GM13976 (cell line): ENCODE measurements at regions not wholly inside any gene's neighbourhood (a gene's known extent, or its start where the extent isn't known, plus 50 kb on each side); places are given as distances from the start of the nearest gene placed in this dataset.

Experiments used
- DNase-seq: peaks from one replicate; pipeline ENCODE4 v3.0.0; 2012; ENCODE audit warnings: low spot score
- in situ Hi-C: fragments of 300-500 bp; cut with MboI; formaldehyde crosslinking; loops from one replicate; pipeline ENCODE4 v1.12.0; 2022; ENCODE audit warnings: low sequenced_read_pairs, mixed read lengths, inconsistent platforms; ENCODE audit not compliant: unreplicated experiment
- TF ChIP-seq, protein P1 (sequence below): IDR thresholded peaks from 2 replicates; pipeline ENCODE4 v1.5.1; 2012; ENCODE audit warnings: borderline replicate concordance, mild to moderate bottlenecking; ENCODE audit not compliant: insufficient read depth; ENCODE audit errors: extremely low read depth, missing control alignments, control extremely low read depth

DNA sequence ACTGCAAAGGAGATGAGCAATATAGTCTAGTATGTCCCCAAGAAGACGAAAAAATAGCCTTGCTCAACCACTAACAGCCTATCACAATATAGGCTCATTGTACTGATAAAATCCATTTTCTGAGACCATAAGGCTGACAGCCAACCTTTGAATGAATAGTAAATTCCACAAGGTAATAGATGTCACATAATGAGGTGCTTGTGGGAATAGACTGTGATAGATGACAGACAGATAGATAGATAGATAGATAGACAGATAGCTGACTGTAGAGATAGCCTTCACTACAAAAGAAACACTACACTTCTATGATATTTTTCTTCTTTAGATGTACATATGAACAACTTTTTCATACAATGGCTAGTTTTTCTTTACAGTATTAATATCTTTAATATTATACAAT is 760.3 kb upstream of the NRSN1 start:
- TF ChIP-seq, protein P1, sequence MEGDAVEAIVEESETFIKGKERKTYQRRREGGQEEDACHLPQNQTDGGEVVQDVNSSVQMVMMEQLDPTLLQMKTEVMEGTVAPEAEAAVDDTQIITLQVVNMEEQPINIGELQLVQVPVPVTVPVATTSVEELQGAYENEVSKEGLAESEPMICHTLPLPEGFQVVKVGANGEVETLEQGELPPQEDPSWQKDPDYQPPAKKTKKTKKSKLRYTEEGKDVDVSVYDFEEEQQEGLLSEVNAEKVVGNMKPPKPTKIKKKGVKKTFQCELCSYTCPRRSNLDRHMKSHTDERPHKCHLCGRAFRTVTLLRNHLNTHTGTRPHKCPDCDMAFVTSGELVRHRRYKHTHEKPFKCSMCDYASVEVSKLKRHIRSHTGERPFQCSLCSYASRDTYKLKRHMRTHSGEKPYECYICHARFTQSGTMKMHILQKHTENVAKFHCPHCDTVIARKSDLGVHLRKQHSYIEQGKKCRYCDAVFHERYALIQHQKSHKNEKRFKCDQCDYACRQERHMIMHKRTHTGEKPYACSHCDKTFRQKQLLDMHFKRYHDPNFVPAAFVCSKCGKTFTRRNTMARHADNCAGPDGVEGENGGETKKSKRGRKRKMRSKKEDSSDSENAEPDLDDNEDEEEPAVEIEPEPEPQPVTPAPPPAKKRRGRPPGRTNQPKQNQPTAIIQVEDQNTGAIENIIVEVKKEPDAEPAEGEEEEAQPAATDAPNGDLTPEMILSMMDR, result no peak
- DNase-seq, result no peak
- in situ Hi-C loops, result no loop called here

DNA sequence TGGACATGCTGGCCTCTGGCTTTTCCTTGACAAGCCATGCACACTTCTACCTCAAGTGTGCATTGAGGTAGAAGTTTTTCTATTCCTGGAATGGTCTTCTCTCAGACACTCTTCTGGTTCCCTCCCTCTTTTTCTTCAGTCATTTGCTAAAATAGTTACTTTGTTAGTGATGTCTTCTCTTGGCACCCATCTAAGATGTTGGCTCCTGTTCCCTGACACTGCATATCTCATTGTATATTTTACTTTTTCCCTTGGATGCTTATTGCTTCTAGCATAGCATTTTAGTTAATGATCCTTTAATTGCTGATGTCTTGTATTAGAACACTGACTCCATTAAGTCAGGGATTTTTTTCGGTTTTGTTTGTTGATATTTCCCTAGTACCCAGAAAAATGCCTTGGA is 758.7 kb upstream of the NRSN1 start:
- in situ Hi-C loops, result no loop called here
- TF ChIP-seq, protein P1, result no peak
- DNase-seq, result no peak

DNA sequence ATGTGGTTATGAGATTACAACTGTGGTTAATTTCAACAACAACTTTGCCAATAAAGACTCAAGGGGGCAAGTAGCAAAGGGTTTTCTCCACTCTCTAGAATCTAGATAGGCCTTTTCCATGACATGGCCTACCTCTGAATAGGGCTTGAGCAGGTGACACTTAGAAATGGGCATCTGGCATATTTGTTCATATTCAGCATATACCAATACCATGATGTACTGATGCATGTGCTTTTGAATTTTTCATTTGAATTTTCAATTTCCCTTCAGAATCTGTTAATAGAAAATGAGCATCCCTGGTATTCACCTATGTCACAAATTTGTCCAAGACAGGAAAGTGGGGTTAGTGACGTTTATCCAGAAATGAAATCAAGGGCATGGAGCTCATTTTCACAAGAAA is 757.5 kb upstream of the NRSN1 start:
- TF ChIP-seq, protein P1, result no peak
- in situ Hi-C loops, result no loop called here
- no peak for DNase-seq

DNA sequence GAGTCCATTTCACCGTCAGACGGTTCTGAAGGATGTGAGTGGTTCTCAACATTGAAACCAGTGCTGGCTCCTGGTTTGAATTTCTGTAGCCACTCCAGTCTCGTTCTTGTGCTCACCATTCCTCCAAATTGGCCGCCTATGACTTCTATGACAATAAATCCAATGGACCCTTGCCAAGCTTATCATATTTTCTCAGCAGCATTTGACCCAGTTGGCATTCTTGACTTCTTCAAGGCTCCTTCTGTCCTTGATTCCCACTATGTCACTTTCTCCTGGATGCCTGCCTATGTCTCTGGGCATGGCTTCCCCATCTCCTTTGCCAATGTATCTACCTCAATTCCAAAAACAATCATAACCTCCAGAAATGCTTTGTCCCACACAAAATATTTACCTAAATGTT is 756.0 kb upstream of the NRSN1 start:
- TF ChIP-seq, protein P1, result no peak
- in situ Hi-C loops, result no loop called here
- no peak for DNase-seq

DNA sequence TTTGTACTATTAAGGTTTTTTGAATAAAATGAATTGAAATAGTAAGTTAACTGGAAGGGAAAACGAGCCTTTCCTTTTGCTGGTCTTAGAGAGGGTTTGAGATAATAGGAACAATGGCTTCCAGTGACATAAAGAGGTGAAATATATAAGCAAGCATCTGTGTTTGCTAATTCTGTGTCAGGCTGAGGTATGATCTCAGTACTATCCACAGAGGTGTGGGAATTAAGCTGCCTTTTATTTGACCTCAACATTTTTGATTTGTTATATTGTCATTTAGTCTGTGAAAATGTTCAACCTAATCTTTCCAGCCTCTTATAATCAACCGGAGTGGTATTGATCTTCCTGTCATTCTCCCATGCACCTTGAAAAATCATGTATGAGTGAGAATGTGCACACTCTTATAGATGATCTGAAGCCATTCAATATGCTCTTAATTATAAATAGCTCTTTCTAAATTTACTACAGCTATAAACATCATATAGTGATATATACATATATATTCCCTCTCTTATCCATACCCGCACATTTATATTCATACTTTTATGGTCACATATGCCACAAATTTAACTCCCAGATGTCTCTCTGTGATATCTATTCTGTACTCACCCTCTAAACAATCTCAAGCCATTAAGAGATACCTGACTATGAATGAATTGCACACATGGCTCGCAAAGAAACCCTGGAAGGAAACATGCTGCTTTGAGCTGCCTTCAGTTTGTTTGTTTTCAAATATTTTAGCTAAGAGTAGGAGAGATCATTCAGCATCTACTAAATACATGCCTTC is 754.7 kb upstream of the NRSN1 start:
- TF ChIP-seq, protein P1, result no peak
- in situ Hi-C loops, result no loop called here
- no peak for DNase-seq

DNA sequence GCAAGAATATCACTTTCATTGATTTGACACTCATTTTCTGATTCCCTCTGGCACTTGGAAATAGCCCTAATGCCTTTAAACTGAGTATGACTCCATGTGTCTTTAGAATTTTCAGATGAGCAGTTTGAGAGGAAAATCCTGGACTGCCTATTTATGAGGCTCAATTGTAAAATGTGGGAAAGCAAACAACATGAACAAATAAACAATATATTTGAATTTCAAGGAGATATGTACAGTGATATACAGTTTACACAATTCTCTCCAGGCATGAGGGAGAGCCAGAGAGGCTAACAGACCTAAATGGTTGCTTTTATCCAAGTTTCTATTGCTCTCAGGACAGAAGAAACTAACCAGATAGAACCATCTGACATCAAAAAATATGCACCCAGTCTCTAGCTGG is 748.2 kb upstream of the NRSN1 start:
- no peak for DNase-seq

More for the DNA sequence above, 748.2 kb upstream of the NRSN1 start:
- TF ChIP-seq, protein P1, result no peak
- in situ Hi-C loops, result no loop called here
